Prostate gland (tissue), 2 donors: ENCODE measurements at regions not wholly inside any gene's neighbourhood (a gene's known extent, or its start where the extent isn't known, plus 50 kb on each side); places are given as distances from the start of the nearest gene placed in this dataset.

Source experiments
- DNase-seq: peaks from one replicate; pipeline ENCODE4 v3.0.0-alpha.2; 2019; ENCODE audit warnings: low spot score
- H3K27ac ChIP-seq, 2 donors: fragments of 200-600 bp; sonication (generic); 2 replicates each; pipeline ENCODE4 v1.5.1; 2017 to 2019
- H3K27me3 ChIP-seq: fragments of 200-600 bp; sonication (generic); replicated peaks from 2 replicates; pipeline ENCODE4 v1.5.1; 2019; ENCODE audit not compliant: insufficient read depth
- H3K36me3 ChIP-seq, 2 donors: fragments of 200-600 bp; sonication (generic); 1 replicate in 1 of 2; 2 replicates in 1 of 2; pipeline versions ENCODE4 v1.5.1 to v1.8.1; 2017 to 2019
- H3K4me1 ChIP-seq: fragments of 200-600 bp; sonication (generic); replicated peaks from 2 replicates; pipeline ENCODE4 v1.5.1; 2019
- H3K4me3 ChIP-seq, 2 donors: fragments of 200-600 bp; sonication (generic); 2 replicates each; pipeline ENCODE4 v1.5.1; 2017 to 2019
- H3K9me3 ChIP-seq: fragments of 200-600 bp; sonication (generic); 2 replicates; pipeline ENCODE4 v1.5.1; 2017
- POLR2A ChIP-seq: fragments of 450-650 bp; IDR thresholded peaks from one replicate; pipeline ENCODE4 v1.6.1; 2016; ENCODE audit warnings: antibody characterized with exemption, mild to moderate bottlenecking
- POLR2AphosphoS5 ChIP-seq: sonication (generic); formaldehyde crosslinking; IDR thresholded peaks from one replicate; pipeline ENCODE4 v1.6.1; 2017; ENCODE audit warnings: antibody characterized with exemption
- WGBS: methylation state at CpG from one replicate; pipeline ENCODE4 v1.1.5; 2018; 5-methylcytosine and 5-hydroxymethylcytosine counted together
- intact Hi-C: fragments of 100-400 bp; cut with DNase I; formaldehyde crosslinking; loops from one replicate; pipeline ENCODE4 v1.14.2; 2022
- TF ChIP-seq, protein P1 (sequence below), 4 experiments: fragments of 200-600 bp in 2 of 4; fragments of 450-650 bp in 2 of 4; sonication (generic) in 2 of 4; IDR thresholded peaks; 1 replicate in 3 of 4; 2 replicates in 1 of 4; pipeline ENCODE4 v1.5.1; 2016 to 2019; ENCODE audit warnings: antibody characterized with exemption in 4 of 4, mild to moderate bottlenecking in 2 of 4, moderate library complexity in 2 of 4

DNA sequence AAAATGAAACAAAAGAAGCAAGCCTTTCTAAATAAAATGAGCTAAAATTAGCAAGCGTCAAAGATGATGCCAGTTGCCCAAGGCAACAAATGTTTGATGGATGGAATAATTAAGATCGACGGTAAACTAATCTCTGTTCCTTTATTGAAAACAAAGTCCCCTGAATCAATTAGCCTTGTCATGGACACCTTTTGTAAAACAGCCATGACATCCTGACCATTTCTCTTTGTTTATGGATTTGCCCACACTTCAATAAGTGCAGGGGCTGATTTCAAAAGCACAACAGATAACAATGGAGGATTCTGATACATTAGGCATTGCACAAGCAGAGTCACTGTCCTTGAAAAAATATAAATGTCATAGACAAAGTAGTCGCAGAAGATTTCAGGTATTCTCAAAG lies 160.1 kb upstream of the HNRNPA3 start:
- Histone ChIP-seq H3K36me3 (no peaks in the 10 kb centered on the region), H3K9me3 (no peaks in the 10 kb centered on the region), H3K27me3 (no peaks in the 10 kb centered on the region), H3K4me1 (no peaks in the 10 kb centered on the region), H3K27ac (no peak overlapping the region), H3K4me3 (no peak overlapping the region)
- intact Hi-C loops = no loop called here
- DNase-seq = no peak
- 49% methylated on average over 4 of the region's 4 CpGs for WGBS
- TF ChIP-seq POLR2AphosphoS5 = no peak
- no peak for TF ChIP-seq POLR2A
- TF ChIP-seq, protein P1, sequence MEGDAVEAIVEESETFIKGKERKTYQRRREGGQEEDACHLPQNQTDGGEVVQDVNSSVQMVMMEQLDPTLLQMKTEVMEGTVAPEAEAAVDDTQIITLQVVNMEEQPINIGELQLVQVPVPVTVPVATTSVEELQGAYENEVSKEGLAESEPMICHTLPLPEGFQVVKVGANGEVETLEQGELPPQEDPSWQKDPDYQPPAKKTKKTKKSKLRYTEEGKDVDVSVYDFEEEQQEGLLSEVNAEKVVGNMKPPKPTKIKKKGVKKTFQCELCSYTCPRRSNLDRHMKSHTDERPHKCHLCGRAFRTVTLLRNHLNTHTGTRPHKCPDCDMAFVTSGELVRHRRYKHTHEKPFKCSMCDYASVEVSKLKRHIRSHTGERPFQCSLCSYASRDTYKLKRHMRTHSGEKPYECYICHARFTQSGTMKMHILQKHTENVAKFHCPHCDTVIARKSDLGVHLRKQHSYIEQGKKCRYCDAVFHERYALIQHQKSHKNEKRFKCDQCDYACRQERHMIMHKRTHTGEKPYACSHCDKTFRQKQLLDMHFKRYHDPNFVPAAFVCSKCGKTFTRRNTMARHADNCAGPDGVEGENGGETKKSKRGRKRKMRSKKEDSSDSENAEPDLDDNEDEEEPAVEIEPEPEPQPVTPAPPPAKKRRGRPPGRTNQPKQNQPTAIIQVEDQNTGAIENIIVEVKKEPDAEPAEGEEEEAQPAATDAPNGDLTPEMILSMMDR (IDR thresholded peaks at IDR 0.05) = no peak

DNA sequence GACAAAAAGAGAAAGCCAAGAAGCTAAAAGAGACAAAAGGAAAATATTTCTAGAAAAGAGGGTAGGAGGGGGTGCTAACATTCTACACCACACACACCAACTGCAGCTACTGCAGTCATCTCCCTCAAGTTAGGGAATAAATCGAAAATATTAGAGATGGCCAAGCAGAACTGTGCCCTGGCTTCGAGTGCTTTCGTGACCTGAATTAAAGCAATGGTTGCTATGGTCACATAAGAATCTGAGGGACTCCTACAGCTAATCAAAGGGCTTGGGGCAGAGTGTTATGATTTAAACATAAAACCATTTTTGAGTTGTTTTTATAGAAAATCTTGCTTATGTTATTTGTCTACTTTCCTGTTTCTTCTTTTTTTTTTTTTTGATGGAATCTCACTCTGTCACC lies 159.6 kb upstream of the HNRNPA3 start:
- intact Hi-C loops = no loop called here
- WGBS = 78% methylated on average over 3 of the region's 3 CpGs
- Histone ChIP-seq H3K9me3 (no peaks in the 10 kb centered on the region), H3K4me3 (no peak overlapping the region), H3K4me1 (no peaks in the 10 kb centered on the region), H3K27ac (no peak overlapping the region), H3K27me3 (no peaks in the 10 kb centered on the region), H3K36me3 (no peaks in the 10 kb centered on the region)
- TF ChIP-seq, protein P1 (IDR thresholded peaks at IDR 0.05) = no peak
- TF ChIP-seq POLR2AphosphoS5 (no peak), POLR2A (no peak)
- DNase-seq = no peak

DNA sequence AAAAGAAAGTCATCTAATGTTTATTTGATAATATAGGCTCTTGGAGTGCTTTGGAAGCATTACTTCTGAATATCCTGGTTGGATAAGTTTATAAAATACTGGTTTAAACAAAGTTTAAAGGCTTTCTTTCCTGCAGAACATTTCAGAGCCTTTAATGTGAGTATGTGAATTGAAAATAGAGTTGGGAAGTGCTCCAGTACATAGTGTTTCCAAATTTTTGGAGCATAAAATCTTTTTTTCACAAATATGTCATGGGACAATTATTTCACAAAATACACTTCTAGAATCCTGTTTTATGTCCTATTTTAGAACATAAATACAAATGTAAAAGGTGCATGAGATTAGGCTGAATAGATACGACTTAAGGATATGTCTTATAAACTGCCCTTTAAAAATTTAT lies 158.9 kb upstream of the HNRNPA3 start:
- Histone ChIP-seq H3K4me1 (no peaks in the 10 kb centered on the region), H3K9me3 (no peaks in the 10 kb centered on the region), H3K36me3 (no peaks in the 10 kb centered on the region), H3K27ac (no peak overlapping the region), H3K27me3 (no peaks in the 10 kb centered on the region), H3K4me3 (no peak overlapping the region)
- WGBS = 38% methylated on average over 1 of the region's 1 CpG
- TF ChIP-seq, protein P1 (IDR thresholded peaks at IDR 0.05) = no peak
- TF ChIP-seq POLR2AphosphoS5 = no peak
- TF ChIP-seq POLR2A = no peak
- intact Hi-C loops = no loop called here
- no peak for DNase-seq

DNA sequence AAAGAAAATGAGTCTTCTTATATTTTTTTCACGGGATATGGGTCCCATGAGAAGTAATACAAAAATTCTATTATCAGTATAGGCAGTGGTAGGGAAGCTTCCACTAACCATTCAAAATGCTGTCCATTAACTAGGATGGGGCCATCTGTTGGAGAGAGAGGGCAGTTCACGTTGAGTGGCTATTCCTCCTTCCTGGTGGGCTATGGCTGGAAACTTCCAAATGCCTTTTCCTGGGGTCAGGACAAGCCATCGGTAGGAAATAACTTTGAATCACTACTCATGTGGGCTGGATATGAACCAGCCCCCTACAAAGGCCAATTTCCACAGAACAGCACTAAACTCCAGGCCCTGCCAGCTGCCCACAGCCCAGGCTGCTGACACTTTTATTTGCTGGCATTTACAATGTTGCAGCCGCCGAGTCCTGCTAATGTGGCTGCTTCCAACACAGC lies 156.1 kb upstream of the HNRNPA3 start:
- Histone ChIP-seq H3K4me1 (no peaks in the 10 kb centered on the region), H3K27me3 (no peaks in the 10 kb centered on the region), H3K9me3 (no peaks in the 10 kb centered on the region), H3K4me3 (no peak overlapping the region), H3K27ac (no peak overlapping the region), H3K36me3 (no peaks in the 10 kb centered on the region)
- DNase-seq = no peak
- intact Hi-C loops = no loop called here
- TF ChIP-seq, protein P1 (IDR thresholded peaks at IDR 0.05) = no peak
- TF ChIP-seq POLR2AphosphoS5 (no peak), POLR2A (no peak)
- 60% methylated on average over 5 of the region's 5 CpGs for WGBS

DNA sequence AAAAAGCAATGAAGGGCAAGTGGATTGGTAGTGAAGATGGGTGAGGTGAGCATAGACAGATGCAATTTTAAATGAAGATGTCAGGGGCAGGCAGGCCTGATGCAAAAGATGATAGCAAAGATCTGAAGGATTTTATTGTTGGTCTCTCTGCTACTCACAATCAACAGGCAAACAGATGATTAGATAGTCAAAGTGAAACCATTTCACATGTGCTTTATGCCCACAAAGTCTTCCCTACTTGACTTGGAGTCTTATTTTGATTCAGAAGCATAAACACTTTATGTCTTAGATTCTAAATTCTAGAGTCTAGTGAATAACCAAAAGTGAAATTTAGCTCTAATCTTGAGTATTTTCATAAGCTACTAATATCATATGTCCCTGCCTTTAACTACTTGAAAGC lies 153.8 kb upstream of the HNRNPA3 start:
- H3K27ac ChIP-seq = no peak overlapping the region
- no peak overlapping the region for H3K4me3 ChIP-seq
- H3K36me3 ChIP-seq = no peaks in the 10 kb centered on the region
- no peaks in the 10 kb centered on the region for H3K27me3 ChIP-seq
- TF ChIP-seq POLR2AphosphoS5 = no peak
- no peak for TF ChIP-seq POLR2A
- TF ChIP-seq, protein P1 (IDR thresholded peaks at IDR 0.05) = no peak
- H3K4me1 ChIP-seq = no peaks in the 10 kb centered on the region
- H3K9me3 ChIP-seq = no peaks in the 10 kb centered on the region
- intact Hi-C loops = no loop called here
- DNase-seq = no peak
